ENCODE measurements at regions not wholly inside any gene's neighbourhood (a gene's known extent, or its start where the extent isn't known, plus 50 kb on each side); places are given as distances from the start of the nearest gene placed in this dataset.
"Not testable (repeated sequence)": the region's sequence is repeated elsewhere in the genome, so short reads cannot be mapped to it uniquely, and the experiment has no call there.

GRCh38 chr5:25508011-25508410 is 863.2 kb upstream of the CDH10 start:
- TF ChIP-seq CTCF (IDR thresholded peaks at IDR 0.05; ENCODE audit: insufficient read depth, low read length, poor library complexity, severe bottlenecking); EZH2phosphoT487 (conservative IDR thresholded peaks at IDR 0.05; ENCODE audit: low read length): not testable (repeated sequence)

Data from SU-DHL-6 (cell line).